Tibial nerve (tissue), 3 donors: ENCODE measurements at regions not wholly inside any gene's neighbourhood (a gene's known extent, or its start where the extent isn't known, plus 50 kb on each side); places are given as distances from the start of the nearest gene placed in this dataset.
"Not testable (repeated sequence)": the region's sequence is repeated elsewhere in the genome, so short reads cannot be mapped to it uniquely, and the experiment has no call there.

Experiments used
- CTCF ChIP-seq, 5 experiments: fragments of 200-600 bp in 3 of 5; fragments of 450-650 bp in 2 of 5; sonication (generic) in 3 of 5; IDR thresholded peaks; one replicate each; pipeline ENCODE4 v1.5.1; 2016 to 2019; ENCODE audit warnings: antibody characterized with exemption in 5 of 5, mild to moderate bottlenecking in 3 of 5, moderate library complexity in 2 of 5
- POLR2A ChIP-seq, 2 donors: fragments of 450-650 bp; IDR thresholded peaks; one replicate each; pipeline ENCODE4 v1.6.1; 2017; ENCODE audit warnings: antibody characterized with exemption in 2 of 2, mild to moderate bottlenecking in 2 of 2, moderate library complexity in 2 of 2

GRCh38 chr13:88291731-88292130, 620.6 kb downstream of the SLITRK5 start:
- not testable (repeated sequence) for TF ChIP-seq CTCF, POLR2A (IDR thresholded peaks at IDR 0.05)
